BE2C (cell line): ENCODE measurements at regions not wholly inside any gene's neighbourhood (a gene's known extent, or its start where the extent isn't known, plus 50 kb on each side); places are given as distances from the start of the nearest gene placed in this dataset.

ENCODE experiments used
- DNase-seq: peaks from one replicate; pipeline ENCODE4 v3.0.0-alpha.2; 2020
- H3K27me3 ChIP-seq: fragments of 250-450 bp; sonication (Bioruptor Pico); 2 replicates; pipeline ENCODE4 v1.5.1; 2020; ENCODE audit warnings: mild to moderate bottlenecking
- H3K36me3 ChIP-seq: fragments of 250-450 bp; sonication (Bioruptor Pico); 2 replicates; pipeline ENCODE4 v1.5.1; 2020; ENCODE audit warnings: mild to moderate bottlenecking
- H3K4me1 ChIP-seq: fragments of 250-450 bp; sonication (Bioruptor Pico); 2 replicates; pipeline ENCODE4 v1.5.1; 2020
- H3K4me3 ChIP-seq: 2 replicates; pipeline ENCODE4 v1.5.1; 2011; ENCODE audit warnings: low read depth, low read length
- H3K9me3 ChIP-seq: fragments of 250-450 bp; sonication (Bioruptor Pico); 2 replicates; pipeline ENCODE4 v1.5.1; 2020
- CTCF ChIP-seq: IDR thresholded peaks from 2 replicates; pipeline ENCODE4 v1.5.1; 2012; ENCODE audit warnings: mild to moderate bottlenecking, low read depth, low read length

GRCh38 chr5:39896104-39896503, 471.3 kb upstream of the DAB2 start:
- no peaks in the 10 kb centered on the region for H3K4me1 ChIP-seq
- no peak overlapping the region for H3K4me3 ChIP-seq
- no peak for DNase-seq
- no peak for TF ChIP-seq CTCF
- no peaks in the 10 kb centered on the region for H3K27me3 ChIP-seq
- H3K9me3 ChIP-seq, result no peaks in the 10 kb centered on the region
- H3K36me3 ChIP-seq, result no peaks in the 10 kb centered on the region

- H3K4me3 ChIP-seq, result no peak overlapping the region
- no peaks in the 10 kb centered on the region for H3K27me3 ChIP-seq
- no peaks in the 10 kb centered on the region for H3K4me1 ChIP-seq
- no peaks in the 10 kb centered on the region for H3K36me3 ChIP-seq
- no peak for TF ChIP-seq CTCF
- H3K9me3 ChIP-seq, result no peaks in the 10 kb centered on the region
- DNase-seq, result no peak
Measured at GRCh38 chr5:39892708-39893107, 467.9 kb upstream of the DAB2 start.

GRCh38 chr5:39891376-39891775, 466.6 kb upstream of the DAB2 start:
- no peaks in the 10 kb centered on the region for H3K27me3 ChIP-seq
- no peak for TF ChIP-seq CTCF
- no peak overlapping the region for H3K4me3 ChIP-seq
- H3K9me3 ChIP-seq, result no peaks in the 10 kb centered on the region
- H3K4me1 ChIP-seq, result no peaks in the 10 kb centered on the region
- H3K36me3 ChIP-seq, result no peaks in the 10 kb centered on the region
- no peak for DNase-seq

GRCh38 chr5:39880985-39881384, 456.2 kb upstream of the DAB2 start:
- DNase-seq, result no peak
- Histone ChIP-seq H3K27me3 (no peaks in the 10 kb centered on the region), H3K4me3 (no peak overlapping the region), H3K36me3 (no peaks in the 10 kb centered on the region), H3K4me1 (no peaks in the 10 kb centered on the region), H3K9me3 (no peaks in the 10 kb centered on the region)
- TF ChIP-seq CTCF, result no peak

- TF ChIP-seq CTCF, result no peak
- H3K36me3 ChIP-seq, result no peaks in the 10 kb centered on the region
- no peak for DNase-seq
- no peaks in the 10 kb centered on the region for H3K27me3 ChIP-seq
- no peaks in the 10 kb centered on the region for H3K9me3 ChIP-seq
- H3K4me1 ChIP-seq, result no peaks in the 10 kb centered on the region
- no peak overlapping the region for H3K4me3 ChIP-seq
Measured at GRCh38 chr5:39877479-39877878, 452.7 kb upstream of the DAB2 start.

- Histone ChIP-seq H3K4me3 (no peak overlapping the region), H3K9me3 (no peaks in the 10 kb centered on the region), H3K27me3 (no peaks in the 10 kb centered on the region), H3K36me3 (no peaks in the 10 kb centered on the region), H3K4me1 (no peaks in the 10 kb centered on the region)
- TF ChIP-seq CTCF, result no peak
- no peak for DNase-seq
Measured at GRCh38 chr5:39876146-39876545, 451.4 kb upstream of the DAB2 start.
